GM12878 (cell line): ENCODE measurements at regions not wholly inside any gene's neighbourhood (a gene's known extent, or its start where the extent isn't known, plus 50 kb on each side); places are given as distances from the start of the nearest gene placed in this dataset.

Source experiments
- ATAC-seq: fragments of 200-7000 bp; cut with Tn5 transposase; 3 replicates; pipeline ENCODE4 v1.9.1; 2020; ENCODE audit warnings: mild to moderate bottlenecking, moderate library complexity
- BruUV-seq: library from RNA; stranded (reverse); fragments of 400-500 nt; replicated peaks from 2 replicates; lab custom pipeline; 2021; lab: Mats Ljungman, UMichigan
- CTCF ChIA-PET: fragments of 300-600 bp; sonication (Branson Sonifier 250); formaldehyde crosslinking; extraction: SDS; loops from one replicate; lab custom pipeline; 2021; ENCODE audit warnings: inconsistent platforms; lab: Yijun Ruan, JAX
- POLR2A ChIA-PET: fragments of 350-600 bp; formaldehyde crosslinking; extraction: SDS; loops from one replicate; lab custom pipeline; 2021; ENCODE audit warnings: inconsistent platforms; lab: Charles Lee
- RAD21 ChIA-PET: fragments of 300-600 bp; sonication (Branson Sonifier 250); formaldehyde crosslinking; loops from one replicate; lab custom pipeline; 2023; ENCODE audit warnings: antibody characterized with exemption; ENCODE audit not compliant: unreplicated experiment; lab: Charles Lee
- SMC1A ChIA-PET: fragments of 300-600 bp; sonication (Branson Sonifier 250); formaldehyde crosslinking; loops from one replicate; lab custom pipeline; 2023; ENCODE audit not compliant: unreplicated experiment, uncharacterized antibody; lab: Charles Lee
- DNase-seq: peaks from one replicate; pipeline ENCODE4 v3.0.0-alpha.2; 2011; ENCODE audit warnings: low read depth, low spot score
- FAIRE-seq: peaks from 3 replicates; lab custom pipeline; 2011; peaks lifted over from hg19 to GRCh38; lab: Jason Lieb, UNC
- H2AFZ ChIP-seq: 2 replicates; pipeline ENCODE4 v1.6.0; 2011; ENCODE audit warnings: low read depth, low read length, control low read depth; ENCODE audit not compliant: control insufficient read depth
- H3K27ac ChIP-seq: 2 replicates; pipeline ENCODE4 v1.5.1; 2011; ENCODE audit warnings: control low read depth; ENCODE audit not compliant: control insufficient read depth, insufficient read depth
- H3K27me3 ChIP-seq, 2 experiments: replicated peaks in 1 of 2; 2 replicates each; pipeline versions ENCODE4 v1.6.0 to v1.6.1; 2011; ENCODE audit warnings: low read length in 1 of 2; ENCODE audit not compliant: control insufficient read depth in 2 of 2, insufficient read depth in 2 of 2
- H3K36me3 ChIP-seq, 2 experiments: 2 replicates each; pipeline ENCODE4 v1.5.1; 2011; ENCODE audit warnings: low read length in 1 of 2; ENCODE audit not compliant: control insufficient read depth in 2 of 2, insufficient read depth in 2 of 2
- H3K4me1 ChIP-seq: 2 replicates; pipeline ENCODE4 v1.6.1; 2011; ENCODE audit warnings: mild to moderate bottlenecking, low read length, moderate library complexity, mixed read lengths; ENCODE audit not compliant: control insufficient read depth, insufficient read depth
- H3K4me2 ChIP-seq: 2 replicates; pipeline ENCODE4 v1.6.0; 2011; ENCODE audit warnings: control low read depth; ENCODE audit not compliant: control insufficient read depth, insufficient read depth
- H3K4me3 ChIP-seq: fragments of 200-600 bp; sonication (generic); 2 replicates; pipeline ENCODE4 v1.5.1; 2016
- H3K79me2 ChIP-seq: 2 replicates; pipeline ENCODE4 v1.6.0; 2011; ENCODE audit warnings: low read length; ENCODE audit not compliant: control insufficient read depth, insufficient read depth
- H3K9ac ChIP-seq: 2 replicates; pipeline ENCODE4 v1.8.0; 2011; ENCODE audit warnings: low read length, control low read depth, mixed read lengths; ENCODE audit not compliant: control insufficient read depth, insufficient read depth
- H3K9me3 ChIP-seq: replicated peaks from 3 replicates; pipeline ENCODE4 v1.5.1; 2011; ENCODE audit warnings: mild to moderate bottlenecking, low read length; ENCODE audit not compliant: control insufficient read depth, insufficient read depth
- H4K20me1 ChIP-seq: 2 replicates; pipeline ENCODE4 v1.6.0; 2011; ENCODE audit not compliant: control insufficient read depth, insufficient read depth
- DPF2 ChIP-seq: fragments of 450-650 bp; IDR thresholded peaks from 2 replicates; pipeline ENCODE4 v1.6.1; 2017; ENCODE audit warnings: mild to moderate bottlenecking
- ESRRA ChIP-seq: IDR thresholded peaks from 2 replicates; pipeline ENCODE4 v1.6.1; 2012; ENCODE audit warnings: mild to moderate bottlenecking, low read length, improper control_type of control experiment
- KAT2A ChIP-seq: conservative IDR thresholded peaks from 2 replicates; pipeline ENCODE4 v1.6.1; 2011; ENCODE audit warnings: low read depth, low read length; ENCODE audit not compliant: control insufficient read depth
- MLLT1 ChIP-seq: fragments of 450-650 bp; IDR thresholded peaks from 2 replicates; pipeline ENCODE4 v1.6.1; 2016; ENCODE audit warnings: mild to moderate bottlenecking
- NFYB ChIP-seq: IDR thresholded peaks from 2 replicates; pipeline ENCODE4 v1.6.1; 2011; ENCODE audit warnings: low read depth, mild to moderate bottlenecking, low read length, improper control_type of control experiment, moderate library complexity; ENCODE audit not compliant: insufficient read depth
- PAX5 ChIP-seq: IDR thresholded peaks from 2 replicates; pipeline ENCODE4 v1.6.1; 2011; ENCODE audit warnings: low read depth, low read length, borderline replicate concordance
- TBL1XR1 ChIP-seq: IDR thresholded peaks from 2 replicates; pipeline ENCODE4 v1.6.1; 2012; ENCODE audit warnings: low read depth, low read length, improper control_type of control experiment
- ZBTB40 ChIP-seq: fragments of 450-650 bp; IDR thresholded peaks from 2 replicates; pipeline ENCODE4 v1.6.1; 2016; ENCODE audit warnings: mild to moderate bottlenecking, moderate library complexity, borderline replicate concordance
- ZNF592 ChIP-seq: fragments of 450-650 bp; IDR thresholded peaks from 2 replicates; pipeline ENCODE4 v1.6.1; 2017; ENCODE audit warnings: mild to moderate bottlenecking, moderate library complexity
- ZZZ3 ChIP-seq: IDR thresholded peaks from 2 replicates; pipeline ENCODE4 v1.6.1; 2011; ENCODE audit warnings: low read depth; ENCODE audit not compliant: control insufficient read depth, insufficient read length
- WGBS: methylation state at CpG from one replicate; pipeline ENCODE4 v1.1.6; 2016; ENCODE audit warnings: low lambda C conversion rate; ENCODE audit not compliant: insufficient replicate concordance, insufficient coverage; ENCODE audit errors: missing lambda C conversion rate; 5-methylcytosine and 5-hydroxymethylcytosine counted together
- in situ Hi-C: fragments of 300-500 bp; cut with MboI; formaldehyde crosslinking; loops from 9 replicates; pipeline ENCODE4 v1.14.3; 2018; ENCODE audit warnings: mixed read lengths
- intact Hi-C: fragments of 100-400 bp; cut with micrococcal nuclease; formaldehyde crosslinking; loops from one replicate; pipeline ENCODE4 v1.14.2; 2022; ENCODE audit not compliant: unreplicated experiment

- Histone ChIP-seq H4K20me1 (no peaks in the 10 kb centered on the region), H2AFZ (no peak overlapping the region), H3K4me3 (no peak overlapping the region), H3K27ac (no peak overlapping the region), H3K79me2 (no peaks in the 10 kb centered on the region), H3K4me2 (no peak overlapping the region), H3K9me3 (no peaks in the 10 kb centered on the region), H3K27me3 (no peaks in the 10 kb centered on the region), H3K36me3 (no peaks in the 10 kb centered on the region), H3K4me1 (no peaks in the 10 kb centered on the region), H3K9ac (no peak overlapping the region)
- intact Hi-C loops (loop anchor here (10.0 kb wide), 1 partner anchor 1333 kb away; no protein-coding TSS in a partner anchor), in situ Hi-C loops (no loop called here)
- ChIA-PET SMC1A (no interaction called here), CTCF (interaction anchor here (0.7 kb wide), 1 partner anchor 144 kb away, joined by 3 read pairs; no protein-coding TSS in a partner anchor), POLR2A (no interaction called here), RAD21 (no interaction called here)
- no peak for TF ChIP-seq MLLT1
- no peak for TF ChIP-seq TBL1XR1
- TF ChIP-seq NFYB = no peak
- TF ChIP-seq ZZZ3 = no peak
- TF ChIP-seq ESRRA = no peak
- no peak for TF ChIP-seq PAX5
- TF ChIP-seq KAT2A = no peak
- no peak for TF ChIP-seq ZNF592
- no peak for TF ChIP-seq DPF2
- TF ChIP-seq ZBTB40 = no peak
- DNase-seq = no peak
- FAIRE-seq = no peak
- no peak for ATAC-seq
- no TSS peak for BruUV-seq
- WGBS = 0% methylated on average over 1 of the region's 1 CpG
Observed at GRCh38 chr11:29027436-29027835, 919.2 kb downstream of the METTL15 start.
